HepG2 (cell line): ENCODE measurements at regions not wholly inside any gene's neighbourhood (a gene's known extent, or its start where the extent isn't known, plus 50 kb on each side); places are given as distances from the start of the nearest gene placed in this dataset.

ENCODE experiments used
- ATAC-seq: fragments of 200-7000 bp; cut with Tn5 transposase; 3 replicates; pipeline ENCODE4 v1.9.1; 2020; ENCODE audit warnings: mild to moderate bottlenecking, moderate library complexity
- BruUV-seq: library from RNA; stranded (reverse); fragments of 400-500 nt; replicated peaks from 2 replicates; lab custom pipeline; 2021; lab: Mats Ljungman, UMichigan
- CTCF ChIA-PET: fragments of 300-600 bp; formaldehyde crosslinking; extraction: SDS; loops from one replicate; lab custom pipeline; 2021; ENCODE audit warnings: low total read pairs, inconsistent platforms, low intra/inter-chr PET ratio; lab: Yijun Ruan, JAX
- POLR2A ChIA-PET: fragments of 350-600 bp; sonication (Branson Sonifier 250); formaldehyde crosslinking; loops from one replicate; lab custom pipeline; 2020; ENCODE audit warnings: antibody characterized with exemption, inconsistent platforms; lab: Yijun Ruan, JAX
- DNase-seq: peaks from one replicate; pipeline ENCODE4 v3.0.0-alpha.2; 2015; ENCODE audit warnings: low spot score
- FAIRE-seq: peaks from 3 replicates; lab custom pipeline; 2011; peaks lifted over from hg19 to GRCh38; lab: Jason Lieb, UNC
- H2AFZ ChIP-seq: one replicate; pipeline ENCODE4 v1.6.1; 2011; ENCODE audit warnings: low read length, inconsistent platforms
- H3K27ac ChIP-seq: fragments of 300-600 bp; 3 replicates; pipeline ENCODE4 v1.8.0; 2011; ENCODE audit warnings: mixed run types, mild to moderate bottlenecking, mixed read lengths, low read length, inconsistent platforms; ENCODE audit not compliant: insufficient read depth; ENCODE audit errors: extremely low read length
- H3K27me3 ChIP-seq, 2 experiments: fragments of 200-600 bp in 1 of 2; 2 replicates in 1 of 2; 3 replicates in 1 of 2; pipeline versions ENCODE4 v1.6.0 to v1.8.0; 2011; ENCODE audit warnings: low read length in 2 of 2, mild to moderate bottlenecking in 2 of 2, moderate library complexity in 2 of 2, inconsistent platforms in 1 of 2; ENCODE audit not compliant: insufficient read depth in 2 of 2, control insufficient read depth in 1 of 2
- H3K36me3 ChIP-seq, 2 experiments: fragments of 200-600 bp in 1 of 2; replicated peaks in 1 of 2; 2 replicates in 1 of 2; 3 replicates in 1 of 2; pipeline versions ENCODE4 v1.5.1 to v1.8.0; 2011; ENCODE audit warnings: low read length in 2 of 2, inconsistent platforms in 1 of 2; ENCODE audit not compliant: insufficient read depth in 2 of 2, control insufficient read depth in 1 of 2
- H3K4me1 ChIP-seq: 2 replicates; pipeline ENCODE4 v1.5.1; 2012; ENCODE audit warnings: low read length, inconsistent platforms; ENCODE audit not compliant: insufficient read depth
- H3K4me2 ChIP-seq: 2 replicates; pipeline ENCODE4 v1.6.0; 2011; ENCODE audit warnings: low read depth, low read length, inconsistent platforms
- H3K4me3 ChIP-seq, 3 experiments: fragments of 200-600 bp in 1 of 3; sonication (generic), shearing (Covaris generic) in 1 of 3; replicated peaks in 1 of 3; 2 replicates each; pipeline ENCODE4 v1.5.1; 2011 to 2016; ENCODE audit warnings: low read length in 3 of 3, inconsistent platforms in 2 of 3, low read depth in 2 of 3, mild to moderate bottlenecking in 2 of 3, control low read depth in 1 of 3, mixed read lengths in 1 of 3; ENCODE audit not compliant: insufficient read depth in 1 of 3
- H3K79me2 ChIP-seq: one replicate; pipeline ENCODE4 v1.6.1; 2011; ENCODE audit warnings: low read length, inconsistent platforms; ENCODE audit not compliant: insufficient read depth
- H3K9ac ChIP-seq: 2 replicates; pipeline ENCODE4 v1.6.0; 2011; ENCODE audit warnings: mild to moderate bottlenecking, low read depth, low read length, inconsistent platforms; ENCODE audit not compliant: insufficient read depth
- H3K9me3 ChIP-seq: 2 replicates; pipeline ENCODE4 v1.5.1; 2012; ENCODE audit warnings: mild to moderate bottlenecking, low read length
- H4K20me1 ChIP-seq: 2 replicates; pipeline ENCODE4 v1.6.0; 2011; ENCODE audit warnings: inconsistent platforms, mild to moderate bottlenecking, low read length, moderate library complexity; ENCODE audit not compliant: insufficient read depth
- ARID5B ChIP-seq: IDR thresholded peaks from 2 replicates; pipeline ENCODE4 v1.4.0; 2020; ENCODE audit warnings: mild to moderate bottlenecking, missing genetic modification reagents
- ATM ChIP-seq: fragments of 450-650 bp; IDR thresholded peaks from 2 replicates; pipeline ENCODE4 v1.7.1; 2017; ENCODE audit warnings: mild to moderate bottlenecking, borderline replicate concordance
- GABPB1 ChIP-seq: IDR thresholded peaks from 2 replicates; pipeline ENCODE4 v1.6.1; 2016; ENCODE audit warnings: mild to moderate bottlenecking, missing genetic modification reagents, moderate library complexity, missing compliant biosample characterization
- MAFG ChIP-seq: sonication (generic); formaldehyde crosslinking; IDR thresholded peaks from 2 replicates; pipeline ENCODE4 v1.5.1; 2020; ENCODE audit warnings: mild to moderate bottlenecking, missing genetic modification reagents
- MNT ChIP-seq: fragments of 450-650 bp; IDR thresholded peaks from 2 replicates; pipeline ENCODE4 v1.6.1; 2016
- MTA3 ChIP-seq: sonication (generic); formaldehyde crosslinking; IDR thresholded peaks from 2 replicates; pipeline ENCODE4 v1.4.0; 2020; ENCODE audit warnings: missing genetic modification reagents
- MZF1 ChIP-seq: sonication (generic); formaldehyde crosslinking; IDR thresholded peaks from 2 replicates; pipeline ENCODE4 v1.8.1; 2023; ENCODE audit warnings: mild to moderate bottlenecking, missing genetic modification reagents, borderline replicate concordance
- RARG ChIP-seq: sonication (generic); formaldehyde crosslinking; IDR thresholded peaks from 2 replicates; pipeline ENCODE4 v1.4.0; 2020; ENCODE audit warnings: low read depth, mild to moderate bottlenecking, missing genetic modification reagents
- STAG1 ChIP-seq: sonication (generic); formaldehyde crosslinking; IDR thresholded peaks from 2 replicates; pipeline ENCODE4 v1.4.0; 2020; ENCODE audit warnings: missing genetic modification reagents
- ZNF10 ChIP-seq: sonication (generic); formaldehyde crosslinking; IDR thresholded peaks from 2 replicates; pipeline ENCODE4 v1.4.0; 2020; ENCODE audit warnings: mild to moderate bottlenecking, low read depth, missing genetic modification reagents, borderline replicate concordance
- ZNF557 ChIP-seq: sonication (generic); formaldehyde crosslinking; IDR thresholded peaks from 2 replicates; pipeline ENCODE4 v1.4.0; 2020; ENCODE audit warnings: missing genetic modification reagents
- WGBS: methylation state at CpG from one replicate; pipeline ENCODE4 v1.1.6; 2017; ENCODE audit warnings: low lambda C conversion rate; 5-methylcytosine and 5-hydroxymethylcytosine counted together
- in situ Hi-C: cut with HindIII; loops from 2 replicates; pipeline ENCODE4 v1.10.0; 2017; ENCODE audit warnings: low pct_unique_long_range_greater_than_20kb; ENCODE audit not compliant: extremely low pct_ligation_motif_present
- intact Hi-C: fragments of 100-400 bp; cut with micrococcal nuclease; formaldehyde crosslinking; loops from one replicate; pipeline ENCODE4 v1.10.0; 2022; ENCODE audit not compliant: unreplicated experiment

GRCh38 chr10:78191301-78191700 lies 157.6 kb downstream of the RPS24 start:
- no peak for ATAC-seq
- no peaks in the 10 kb centered on the region for H4K20me1 ChIP-seq
- peaks cover 3 to 11% of the 10 kb centered on the region in 2 experiments; a peak in 3 of 5 replicates for H3K27me3 ChIP-seq
- no peak for DNase-seq
- H2AFZ ChIP-seq, result no peak overlapping the region
- no peak overlapping the region for H3K4me3 ChIP-seq
- intact Hi-C loops (loop anchor here (5.0 kb wide), 1 partner anchor 751 kb away; no protein-coding TSS in a partner anchor), in situ Hi-C loops (no loop called here)
- no peak overlapping the region for H3K27ac ChIP-seq
- POLR2A ChIA-PET, result no interaction called here
- WGBS, result 10% methylated on average over 3 of the region's 3 CpGs
- H3K4me2 ChIP-seq, result no peak overlapping the region
- BruUV-seq, result no TSS peak
- no peak for TF ChIP-seq STAG1 (CRISPR knock-in tag)
- TF ChIP-seq MTA3 (CRISPR knock-in tag), result no peak
- no peak for TF ChIP-seq GABPB1 (CRISPR knock-in tag)
- no peak for TF ChIP-seq MNT
- TF ChIP-seq RARG, result no peak
- TF ChIP-seq ATM, result no peak
- TF ChIP-seq MZF1 (CRISPR knock-in tag), result no peak
- TF ChIP-seq ZNF10, result no peak
- H3K9me3 ChIP-seq, result no peaks in the 10 kb centered on the region; the same call in 1 of the 2 replicates
- FAIRE-seq, result no peak
- no peaks in the 10 kb centered on the region for H3K79me2 ChIP-seq
- no peak overlapping the region for H3K9ac ChIP-seq
- CTCF ChIA-PET, result no interaction called here
- no peaks in the 10 kb centered on the region for H3K4me1 ChIP-seq
- H3K36me3 ChIP-seq, result no peaks in the 10 kb centered on the region

GRCh38 chr10:78193189-78193588 lies 159.5 kb downstream of the RPS24 start:
- ChIA-PET CTCF (no interaction called here), POLR2A (no interaction called here)
- no peak overlapping the region for H3K27ac ChIP-seq
- no peak overlapping the region for H3K4me2 ChIP-seq
- in situ Hi-C loops, result no loop called here
- ATAC-seq (no peak), FAIRE-seq (no peak), DNase-seq (no peak)
- H3K27me3 ChIP-seq, result peaks cover 3 to 14% of the 10 kb centered on the region in 2 experiments; a peak in 3 of 5 replicates
- BruUV-seq, result no TSS peak
- H2AFZ ChIP-seq, result no peak overlapping the region
- H4K20me1 ChIP-seq, result no peaks in the 10 kb centered on the region
- no peaks in the 10 kb centered on the region for H3K79me2 ChIP-seq
- H3K4me1 ChIP-seq, result no peaks in the 10 kb centered on the region
- intact Hi-C loops, result loop anchor here (5.0 kb wide), 1 partner anchor 749 kb away; no protein-coding TSS in a partner anchor
- WGBS, result 13% methylated on average over 1 of the region's 1 CpG
- H3K9ac ChIP-seq, result no peak overlapping the region
- no peaks in the 10 kb centered on the region; the same call in 1 of the 2 replicates for H3K9me3 ChIP-seq
- H3K36me3 ChIP-seq, result no peaks in the 10 kb centered on the region
- TF ChIP-seq ZNF557 (CRISPR knock-in tag) (no peak), ARID5B (CRISPR knock-in tag) (no peak), MAFG (CRISPR knock-in tag) (no peak)
- H3K4me3 ChIP-seq, result no peak overlapping the region
